Activated CD8-positive, alpha-beta T cell treated with anti-CD3 and anti-CD28 coated beads for 36 hours (primary cell): ENCODE measurements at regions not wholly inside any gene's neighbourhood (a gene's known extent, or its start where the extent isn't known, plus 50 kb on each side); places are given as distances from the start of the nearest gene placed in this dataset.

ENCODE experiments used
- ATAC-seq: fragments of 200-7000 bp; cut with Tn5 transposase; one replicate; pipeline ENCODE4 v1.10.0; 2021; ENCODE audit warnings: mild to moderate bottlenecking, moderate library complexity
- CTCF ChIA-PET: fragments of 350-600 bp; sonication (Branson Sonifier 250); formaldehyde crosslinking; loops from one replicate; lab custom pipeline; 2021; ENCODE audit warnings: antibody characterized with exemption; lab: Charles Lee
- POLR2A ChIA-PET: fragments of 350-600 bp; sonication (Branson Sonifier 250); formaldehyde crosslinking; loops from one replicate; lab custom pipeline; 2021; ENCODE audit warnings: antibody characterized with exemption; lab: Charles Lee
- DNase-seq: peaks from one replicate; pipeline ENCODE4 v3.0.0-alpha.2; 2020
- H3K27ac Mint-ChIP-seq: one replicate; pipeline ENCODE4 v1.8.0; 2021; ENCODE audit warnings: mild to moderate bottlenecking, mixed read lengths
- H3K27me3 Mint-ChIP-seq: one replicate; pipeline ENCODE4 v1.8.0; 2021; ENCODE audit warnings: mixed read lengths
- H3K36me3 Mint-ChIP-seq: one replicate; pipeline ENCODE4 v1.8.0; 2021; ENCODE audit warnings: low read depth, mixed read lengths
- H3K4me1 Mint-ChIP-seq: one replicate; pipeline ENCODE4 v1.8.0; 2021; ENCODE audit warnings: low read depth, mixed read lengths
- H3K4me3 Mint-ChIP-seq: one replicate; pipeline ENCODE4 v1.8.0; 2021; ENCODE audit warnings: mild to moderate bottlenecking, moderate library complexity, mixed read lengths
- H3K9me3 Mint-ChIP-seq: one replicate; pipeline ENCODE4 v1.8.0; 2021; ENCODE audit warnings: mixed read lengths
- intact Hi-C: fragments of 100-400 bp; cut with micrococcal nuclease; formaldehyde crosslinking; loops from one replicate; pipeline ENCODE4 v1.10.0; 2022
- TF ChIP-seq, protein P1 (sequence below): fragments of 200-600 bp; IDR thresholded peaks from one replicate; pipeline ENCODE4 v1.8.0; 2022; ENCODE audit warnings: antibody characterized with exemption, mild to moderate bottlenecking

DNA sequence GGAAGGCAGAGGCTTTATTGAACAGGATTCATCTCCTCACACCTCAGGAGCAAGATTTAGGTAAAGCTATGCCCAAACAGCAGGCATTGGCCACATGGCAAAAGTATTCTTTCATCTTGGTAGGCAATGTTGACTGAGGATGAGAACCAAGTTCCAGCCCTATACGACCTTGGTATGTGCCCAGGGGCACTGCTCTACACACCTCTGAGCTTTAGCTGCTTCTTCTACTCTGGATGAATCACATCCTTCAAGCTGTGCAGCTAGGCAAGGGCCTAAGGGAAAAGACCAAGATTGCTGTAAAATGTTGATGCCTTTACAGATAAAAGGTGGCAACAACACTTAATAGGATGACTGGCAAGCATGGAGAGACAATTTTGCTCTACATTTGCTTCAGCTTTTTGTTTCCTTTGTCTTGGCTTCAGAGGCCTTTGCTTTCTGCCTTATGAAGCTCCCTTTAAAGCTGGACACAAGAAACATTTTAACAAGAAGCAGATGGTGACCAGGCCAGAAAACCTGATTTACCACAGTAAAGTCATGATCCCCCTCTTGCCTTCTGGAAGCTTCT is 183.3 kb upstream of the KITLG start:
- no peaks in the 10 kb centered on the region for H3K27me3 Mint-ChIP-seq
- no peaks in the 10 kb centered on the region for H3K36me3 Mint-ChIP-seq
- ChIA-PET CTCF (no interaction called here), POLR2A (no interaction called here)
- H3K4me1 Mint-ChIP-seq: no peaks in the 10 kb centered on the region
- intact Hi-C loops: no loop called here
- no peaks in the 10 kb centered on the region for H3K9me3 Mint-ChIP-seq
- H3K27ac Mint-ChIP-seq: no peak overlapping the region
- H3K4me3 Mint-ChIP-seq: no peak overlapping the region
- DNase-seq: no peak
- TF ChIP-seq, protein P1, sequence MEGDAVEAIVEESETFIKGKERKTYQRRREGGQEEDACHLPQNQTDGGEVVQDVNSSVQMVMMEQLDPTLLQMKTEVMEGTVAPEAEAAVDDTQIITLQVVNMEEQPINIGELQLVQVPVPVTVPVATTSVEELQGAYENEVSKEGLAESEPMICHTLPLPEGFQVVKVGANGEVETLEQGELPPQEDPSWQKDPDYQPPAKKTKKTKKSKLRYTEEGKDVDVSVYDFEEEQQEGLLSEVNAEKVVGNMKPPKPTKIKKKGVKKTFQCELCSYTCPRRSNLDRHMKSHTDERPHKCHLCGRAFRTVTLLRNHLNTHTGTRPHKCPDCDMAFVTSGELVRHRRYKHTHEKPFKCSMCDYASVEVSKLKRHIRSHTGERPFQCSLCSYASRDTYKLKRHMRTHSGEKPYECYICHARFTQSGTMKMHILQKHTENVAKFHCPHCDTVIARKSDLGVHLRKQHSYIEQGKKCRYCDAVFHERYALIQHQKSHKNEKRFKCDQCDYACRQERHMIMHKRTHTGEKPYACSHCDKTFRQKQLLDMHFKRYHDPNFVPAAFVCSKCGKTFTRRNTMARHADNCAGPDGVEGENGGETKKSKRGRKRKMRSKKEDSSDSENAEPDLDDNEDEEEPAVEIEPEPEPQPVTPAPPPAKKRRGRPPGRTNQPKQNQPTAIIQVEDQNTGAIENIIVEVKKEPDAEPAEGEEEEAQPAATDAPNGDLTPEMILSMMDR: no peak
- ATAC-seq: no peak

DNA sequence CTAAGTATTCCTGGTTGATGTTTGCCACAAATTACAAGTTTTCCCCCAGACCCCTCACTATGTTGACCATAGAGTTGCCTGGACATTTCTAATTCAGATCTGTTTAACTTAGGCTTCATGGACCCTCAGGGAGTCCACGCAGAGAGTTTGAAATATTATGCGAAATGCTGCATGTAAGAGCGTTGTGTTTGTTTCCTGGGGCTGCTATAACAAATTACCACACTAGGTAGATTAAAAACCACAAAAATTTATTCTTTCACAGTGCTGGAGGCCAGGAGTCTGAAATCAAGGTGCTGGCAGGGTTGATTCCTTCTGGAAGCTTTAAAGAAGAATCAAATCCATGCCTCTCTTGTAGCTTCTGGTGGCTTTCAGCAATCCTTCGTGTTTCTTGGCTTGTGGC is 177.9 kb upstream of the KITLG start:
- no peak for DNase-seq
- ChIA-PET POLR2A (no interaction called here), CTCF (no interaction called here)
- Mint-ChIP-seq H3K9me3 (no peaks in the 10 kb centered on the region), H3K27ac (no peak overlapping the region), H3K4me3 (no peak overlapping the region), H3K27me3 (no peaks in the 10 kb centered on the region), H3K36me3 (no peaks in the 10 kb centered on the region), H3K4me1 (no peaks in the 10 kb centered on the region)
- intact Hi-C loops: no loop called here
- TF ChIP-seq, protein P1: no peak
- ATAC-seq: no peak

DNA sequence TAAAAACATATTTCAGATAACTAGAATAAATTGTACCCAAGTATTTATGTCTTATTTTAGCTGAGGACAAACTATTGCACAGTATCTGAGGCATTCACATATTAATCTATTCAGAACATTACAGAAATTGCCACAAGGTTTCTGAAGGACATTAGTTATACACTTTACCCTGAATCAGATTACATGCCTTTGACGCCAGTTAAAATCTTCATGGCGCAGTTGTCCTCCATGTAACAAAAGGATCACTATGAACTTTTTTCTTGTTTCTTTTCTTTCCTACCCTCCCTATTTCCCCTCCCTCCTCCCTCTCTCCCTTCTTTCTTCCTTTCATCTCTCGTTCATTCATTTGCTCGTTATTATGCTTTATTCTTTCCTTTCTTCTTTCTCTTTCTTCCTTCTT is 176.6 kb upstream of the KITLG start:
- Mint-ChIP-seq H3K27me3 (peaks cover 2% of the 10 kb centered on the region), H3K27ac (no peak overlapping the region), H3K9me3 (no peaks in the 10 kb centered on the region), H3K36me3 (no peaks in the 10 kb centered on the region), H3K4me1 (no peaks in the 10 kb centered on the region), H3K4me3 (no peak overlapping the region)
- DNase-seq (no peak), ATAC-seq (no peak)
- ChIA-PET CTCF (no interaction called here), POLR2A (no interaction called here)
- TF ChIP-seq, protein P1: no peak
- intact Hi-C loops: no loop called here

DNA sequence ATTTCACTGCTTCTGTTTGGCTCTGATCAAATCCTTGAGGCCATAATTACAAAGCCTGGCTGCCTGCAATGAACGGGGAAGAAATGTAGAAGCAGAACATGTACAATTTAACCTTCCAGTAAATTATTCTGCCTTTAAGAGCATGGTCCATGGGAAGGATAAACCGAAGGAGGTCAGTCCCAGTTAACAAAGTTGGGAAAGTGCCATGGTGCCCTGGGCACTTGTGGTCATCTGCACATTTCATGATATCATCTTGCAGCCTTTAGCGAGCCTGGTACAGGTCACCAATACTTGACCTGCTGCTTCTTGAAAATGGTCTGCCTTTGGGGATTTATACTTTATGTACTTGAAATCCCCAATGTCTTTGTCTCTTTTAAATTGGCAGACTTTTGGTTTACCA is 175.9 kb upstream of the KITLG start:
- ATAC-seq: no peak

DNA sequence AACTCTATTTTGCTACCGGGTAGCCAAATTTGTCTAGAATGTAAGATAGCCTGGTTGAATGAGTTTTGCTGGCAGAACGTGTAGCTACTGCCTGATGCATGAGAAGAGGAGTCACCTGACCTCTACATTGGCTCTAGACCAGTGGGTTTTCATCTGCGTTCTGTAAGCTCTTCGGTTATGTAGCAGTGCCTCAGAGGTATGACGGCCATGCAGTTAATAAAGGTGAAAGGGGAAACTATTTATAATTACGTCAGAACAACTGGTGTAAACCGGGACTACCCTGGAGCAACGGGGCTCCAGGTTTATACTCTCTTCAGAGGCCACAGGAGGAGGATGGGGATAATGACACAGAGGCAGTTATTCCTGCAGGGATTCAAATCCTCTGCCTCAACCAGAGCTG is 173.4 kb upstream of the KITLG start:
- intact Hi-C loops: no loop called here
- ChIA-PET CTCF (no interaction called here), POLR2A (no interaction called here)
- TF ChIP-seq, protein P1: no peak
- DNase-seq (no peak), ATAC-seq (no peak)
- H3K9me3 Mint-ChIP-seq: no peaks in the 10 kb centered on the region
- no peaks in the 10 kb centered on the region for H3K36me3 Mint-ChIP-seq
- no peak overlapping the region for H3K27ac Mint-ChIP-seq
- H3K4me3 Mint-ChIP-seq: no peak overlapping the region
- peaks cover 2% of the 10 kb centered on the region for H3K27me3 Mint-ChIP-seq
- no peaks in the 10 kb centered on the region for H3K4me1 Mint-ChIP-seq

More for the DNA sequence above, 175.9 kb upstream of the KITLG start:
- CTCF ChIA-PET: no interaction called here
- Mint-ChIP-seq H3K9me3 (no peaks in the 10 kb centered on the region), H3K27me3 (peaks cover 2% of the 10 kb centered on the region), H3K4me3 (no peak overlapping the region), H3K36me3 (no peaks in the 10 kb centered on the region), H3K4me1 (no peaks in the 10 kb centered on the region), H3K27ac (no peak overlapping the region)
- no peak for DNase-seq
- intact Hi-C loops: no loop called here
- TF ChIP-seq, protein P1: no peak
- POLR2A ChIA-PET: no interaction called here
